ENCODE measurements at regions not wholly inside any gene's neighbourhood (a gene's known extent, or its start where the extent isn't known, plus 50 kb on each side); places are given as distances from the start of the nearest gene placed in this dataset.

DNA sequence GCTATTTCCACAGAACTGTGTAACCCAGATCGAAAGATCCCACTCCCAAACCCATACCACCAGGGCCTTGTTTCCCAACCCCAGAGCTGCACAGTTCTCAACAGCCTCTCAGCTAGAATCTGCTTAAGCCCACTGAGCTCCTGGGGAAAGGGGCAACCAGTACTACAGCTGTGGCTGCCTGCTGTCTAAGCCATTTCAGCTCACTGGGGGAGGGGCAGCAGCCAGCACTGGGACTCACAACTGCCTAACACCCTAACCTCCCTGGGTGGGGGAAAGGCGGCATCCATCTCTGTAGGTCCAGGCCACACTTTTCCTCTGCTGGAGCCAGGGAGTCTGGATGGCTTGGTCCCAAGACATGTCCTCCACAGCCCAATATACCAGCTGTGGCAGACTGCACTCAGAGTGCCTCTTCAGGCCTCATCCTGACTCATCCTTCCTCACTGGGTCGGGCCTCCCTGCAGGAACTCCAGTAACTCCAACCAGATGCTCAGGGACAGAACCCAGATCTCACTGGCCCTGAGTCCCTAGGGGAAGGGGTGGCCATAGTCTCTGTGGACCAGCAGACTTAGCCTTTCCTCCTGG, 241.4 kb downstream of the HINT1 start:
- DNase-seq: no peak
- POLR2A ChIA-PET: no interaction called here
- no peaks in the 10 kb centered on the region for H3K27me3 ChIP-seq (ENCODE audit: insufficient read depth)
- WGBS (ENCODE audit: low lambda C conversion rate): 14% methylated on average over 1 of the region's 3 CpGs
- CTCF ChIA-PET: no interaction called here
- no peaks in the 10 kb centered on the region for H3K9me2 ChIP-seq
- H3K4me2 ChIP-seq: no peak overlapping the region
- no peaks in the 10 kb centered on the region for H3K36me3 ChIP-seq (replicated peaks in 1 of 2; ENCODE audit: control insufficient read depth in 1 of 2, insufficient read depth in 2 of 2, low read length in 1 of 2)
- no peaks in the 10 kb centered on the region for H3F3A ChIP-seq (replicated peaks; ENCODE audit: insufficient read depth)
- no peaks in the 10 kb centered on the region for H4K20me1 ChIP-seq (ENCODE audit: insufficient read depth)
- H3K27ac ChIP-seq (ENCODE audit: low read depth in 2 of 2, low read length in 1 of 2): no peak overlapping the region
- H3K4me3 ChIP-seq (ENCODE audit: low read depth in 2 of 2, low read length in 1 of 2): no peak overlapping the region
- H3K9ac ChIP-seq: no peak overlapping the region
- H2AFZ ChIP-seq (ENCODE audit: low read depth): peak overlapping the region; percentile 51; the same call in 1 of the 2 replicates
- no peaks in the 10 kb centered on the region for H3K79me2 ChIP-seq (ENCODE audit: insufficient read depth)
- TF ChIP-seq EP300 (IDR thresholded peaks at IDR 0.05; ENCODE audit: borderline replicate concordance in 1 of 2, low read depth in 1 of 2, low read length in 1 of 2): peak in 1 of 2 experiments; percentile 38; a peak in 1 of 4 replicates
- peak; percentile 67 for TF ChIP-seq TCF12 (IDR thresholded peaks at IDR 0.05)
- TF ChIP-seq JUND (IDR thresholded peaks at IDR 0.05): 0 out of 2 replicates have a peak, but pooled peaks have one; percentile 16
- no peak for TF ChIP-seq MEF2A (IDR thresholded peaks at IDR 0.05; ENCODE audit: borderline replicate concordance, low read depth)
- no peaks in the 10 kb centered on the region for H3K9me3 ChIP-seq
- no peaks in the 10 kb centered on the region for H3K4me1 ChIP-seq (ENCODE audit: control insufficient read depth in 1 of 2, insufficient read depth in 2 of 2, low read depth in 1 of 2, low read length in 1 of 2)

DNA sequence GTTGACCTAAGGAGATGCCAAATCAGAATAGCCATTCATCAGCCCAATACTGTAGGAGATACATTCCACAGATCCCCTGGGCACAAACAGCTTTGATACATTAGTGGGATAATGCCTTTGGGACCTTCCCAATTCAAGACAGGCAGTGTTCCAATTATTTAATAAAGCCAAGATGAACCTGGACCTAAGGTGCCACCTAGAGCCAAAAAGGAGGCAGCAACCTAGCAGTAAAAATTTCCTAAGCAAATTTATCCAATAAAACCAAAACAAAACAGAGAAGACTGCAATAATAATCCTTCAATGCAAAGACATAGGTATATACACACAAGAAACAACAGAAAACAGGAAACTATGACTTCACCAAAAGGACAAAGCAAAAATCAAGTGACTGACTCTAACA, 253.0 kb downstream of the HINT1 start:
- Histone ChIP-seq H3K9me3 (no peaks in the 10 kb centered on the region), H3K9me2 (no peaks in the 10 kb centered on the region; the same call in 1 of the 2 replicates), H3F3A (replicated peaks; ENCODE audit: insufficient read depth) (no peaks in the 10 kb centered on the region), H3K4me3 (ENCODE audit: low read depth in 2 of 2, low read length in 1 of 2) (no peak overlapping the region), H3K9ac (no peak overlapping the region), H3K27me3 (ENCODE audit: insufficient read depth) (peaks cover 11% of the 10 kb centered on the region; the same call in 1 of the 2 replicates), H3K4me2 (no peak overlapping the region), H2AFZ (ENCODE audit: low read depth) (no peak overlapping the region), H3K27ac (ENCODE audit: low read depth in 2 of 2, low read length in 1 of 2) (no peak overlapping the region), H4K20me1 (ENCODE audit: insufficient read depth) (no peaks in the 10 kb centered on the region), H3K79me2 (ENCODE audit: insufficient read depth) (no peaks in the 10 kb centered on the region), H3K4me1 (ENCODE audit: control insufficient read depth in 1 of 2, insufficient read depth in 2 of 2, low read depth in 1 of 2, low read length in 1 of 2) (no peaks in the 10 kb centered on the region), H3K36me3 (replicated peaks in 1 of 2; ENCODE audit: control insufficient read depth in 1 of 2, insufficient read depth in 2 of 2, low read length in 1 of 2) (no peaks in the 10 kb centered on the region)
- ChIA-PET POLR2A (no interaction called here), CTCF (no interaction called here)
- TF ChIP-seq, protein P1, sequence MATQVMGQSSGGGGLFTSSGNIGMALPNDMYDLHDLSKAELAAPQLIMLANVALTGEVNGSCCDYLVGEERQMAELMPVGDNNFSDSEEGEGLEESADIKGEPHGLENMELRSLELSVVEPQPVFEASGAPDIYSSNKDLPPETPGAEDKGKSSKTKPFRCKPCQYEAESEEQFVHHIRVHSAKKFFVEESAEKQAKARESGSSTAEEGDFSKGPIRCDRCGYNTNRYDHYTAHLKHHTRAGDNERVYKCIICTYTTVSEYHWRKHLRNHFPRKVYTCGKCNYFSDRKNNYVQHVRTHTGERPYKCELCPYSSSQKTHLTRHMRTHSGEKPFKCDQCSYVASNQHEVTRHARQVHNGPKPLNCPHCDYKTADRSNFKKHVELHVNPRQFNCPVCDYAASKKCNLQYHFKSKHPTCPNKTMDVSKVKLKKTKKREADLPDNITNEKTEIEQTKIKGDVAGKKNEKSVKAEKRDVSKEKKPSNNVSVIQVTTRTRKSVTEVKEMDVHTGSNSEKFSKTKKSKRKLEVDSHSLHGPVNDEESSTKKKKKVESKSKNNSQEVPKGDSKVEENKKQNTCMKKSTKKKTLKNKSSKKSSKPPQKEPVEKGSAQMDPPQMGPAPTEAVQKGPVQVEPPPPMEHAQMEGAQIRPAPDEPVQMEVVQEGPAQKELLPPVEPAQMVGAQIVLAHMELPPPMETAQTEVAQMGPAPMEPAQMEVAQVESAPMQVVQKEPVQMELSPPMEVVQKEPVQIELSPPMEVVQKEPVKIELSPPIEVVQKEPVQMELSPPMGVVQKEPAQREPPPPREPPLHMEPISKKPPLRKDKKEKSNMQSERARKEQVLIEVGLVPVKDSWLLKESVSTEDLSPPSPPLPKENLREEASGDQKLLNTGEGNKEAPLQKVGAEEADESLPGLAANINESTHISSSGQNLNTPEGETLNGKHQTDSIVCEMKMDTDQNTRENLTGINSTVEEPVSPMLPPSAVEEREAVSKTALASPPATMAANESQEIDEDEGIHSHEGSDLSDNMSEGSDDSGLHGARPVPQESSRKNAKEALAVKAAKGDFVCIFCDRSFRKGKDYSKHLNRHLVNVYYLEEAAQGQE (IDR thresholded peaks at IDR 0.05; ENCODE audit: low read depth, low read length): no peak
- TF ChIP-seq NFIC (IDR thresholded peaks at IDR 0.05; ENCODE audit: borderline replicate concordance) (no peak), TCF12 (IDR thresholded peaks at IDR 0.05) (no peak), EZH2phosphoT487 (IDR thresholded peaks at IDR 0.05; ENCODE audit: borderline replicate concordance, low read depth) (no peak), NRF1 (IDR thresholded peaks at IDR 0.05; ENCODE audit: low read depth, low read length) (no peak), GABPA (IDR thresholded peaks at IDR 0.05; ENCODE audit: low read depth) (no peak), ZBTB33 (IDR thresholded peaks at IDR 0.05; ENCODE audit: borderline replicate concordance, low read depth) (no peak), YY1 (IDR thresholded peaks at IDR 0.05; ENCODE audit: low read depth) (no peak), RXRA (IDR thresholded peaks at IDR 0.05; ENCODE audit: borderline replicate concordance, low read depth) (no peak), RFX5 (IDR thresholded peaks at IDR 0.05; ENCODE audit: low read length) (no peak), SIN3A (IDR thresholded peaks at IDR 0.05; ENCODE audit: borderline replicate concordance, low read depth, low read length) (no peak)
- TF ChIP-seq, protein P2, sequence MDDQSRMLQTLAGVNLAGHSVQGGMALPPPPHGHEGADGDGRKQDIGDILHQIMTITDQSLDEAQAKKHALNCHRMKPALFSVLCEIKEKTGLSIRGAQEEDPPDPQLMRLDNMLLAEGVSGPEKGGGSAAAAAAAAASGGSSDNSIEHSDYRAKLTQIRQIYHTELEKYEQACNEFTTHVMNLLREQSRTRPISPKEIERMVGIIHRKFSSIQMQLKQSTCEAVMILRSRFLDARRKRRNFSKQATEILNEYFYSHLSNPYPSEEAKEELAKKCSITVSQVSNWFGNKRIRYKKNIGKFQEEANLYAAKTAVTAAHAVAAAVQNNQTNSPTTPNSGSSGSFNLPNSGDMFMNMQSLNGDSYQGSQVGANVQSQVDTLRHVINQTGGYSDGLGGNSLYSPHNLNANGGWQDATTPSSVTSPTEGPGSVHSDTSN (IDR thresholded peaks at IDR 0.05): no peak
- TF ChIP-seq, protein P3, sequence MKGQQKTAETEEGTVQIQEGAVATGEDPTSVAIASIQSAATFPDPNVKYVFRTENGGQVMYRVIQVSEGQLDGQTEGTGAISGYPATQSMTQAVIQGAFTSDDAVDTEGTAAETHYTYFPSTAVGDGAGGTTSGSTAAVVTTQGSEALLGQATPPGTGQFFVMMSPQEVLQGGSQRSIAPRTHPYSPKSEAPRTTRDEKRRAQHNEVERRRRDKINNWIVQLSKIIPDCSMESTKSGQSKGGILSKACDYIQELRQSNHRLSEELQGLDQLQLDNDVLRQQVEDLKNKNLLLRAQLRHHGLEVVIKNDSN (IDR thresholded peaks at IDR 0.05; ENCODE audit: borderline replicate concordance, low read depth): no peak
- DNase-seq: no peak
